Activated naive CD4-positive, alpha-beta T cell treated with Interleukin-2 at 50 U/mL for 16 hours (primary cell): ENCODE measurements at regions not wholly inside any gene's neighbourhood (a gene's known extent, or its start where the extent isn't known, plus 50 kb on each side); places are given as distances from the start of the nearest gene placed in this dataset.

Experiments used
- DNase-seq: peaks from one replicate; pipeline ENCODE4 v3.0.0-alpha.2; 2020

GRCh38 chr11:112831969-112832766 is 129.1 kb upstream of the NCAM1 start:
- no peak for DNase-seq

- no peak for DNase-seq
Observed at GRCh38 chr11:112834277-112834755, 126.9 kb upstream of the NCAM1 start.

- DNase-seq, result no peak
Observed at GRCh38 chr11:112835591-112836255, 125.5 kb upstream of the NCAM1 start.

- DNase-seq, result no peak
Observed at GRCh38 chr11:112836256-112836602, 125.0 kb upstream of the NCAM1 start.

GRCh38 chr11:112837162-112837826 is 123.9 kb upstream of the NCAM1 start:
- DNase-seq, result no peak

GRCh38 chr11:112839051-112839450 is 122.2 kb upstream of the NCAM1 start:
- no peak for DNase-seq

GRCh38 chr11:112841729-112842128 is 119.5 kb upstream of the NCAM1 start:
- no peak for DNase-seq

GRCh38 chr11:112842151-112842550 is 119.1 kb upstream of the NCAM1 start:
- DNase-seq, result no peak

- no peak for DNase-seq
Observed at GRCh38 chr11:112844517-112844916, 116.7 kb upstream of the NCAM1 start.

GRCh38 chr11:112847568-112847967 is 113.7 kb upstream of the NCAM1 start:
- DNase-seq, result no peak

GRCh38 chr11:112852143-112852866 is 108.9 kb upstream of the NCAM1 start:
- no peak for DNase-seq

GRCh38 chr11:112856133-112856532 is 105.1 kb upstream of the NCAM1 start:
- no peak for DNase-seq

GRCh38 chr11:112856591-112856990 is 104.6 kb upstream of the NCAM1 start:
- DNase-seq, result no peak

GRCh38 chr11:112858289-112859023 is 102.8 kb upstream of the NCAM1 start:
- DNase-seq, result no peak

- DNase-seq, result no peak
Observed at GRCh38 chr11:112859787-112860186, 101.4 kb upstream of the NCAM1 start.

- DNase-seq, result no peak
Observed at GRCh38 chr11:112861356-112861755, 99.9 kb upstream of the NCAM1 start.

- no peak for DNase-seq
Observed at GRCh38 chr11:112863305-112863704, 97.9 kb upstream of the NCAM1 start.

- DNase-seq, result no peak
Observed at GRCh38 chr11:112864672-112865071, 96.5 kb upstream of the NCAM1 start.

GRCh38 chr11:112871909-112872500 is 89.2 kb upstream of the NCAM1 start:
- no peak for DNase-seq

- DNase-seq, result no peak
Observed at GRCh38 chr11:112874980-112875379, 86.2 kb upstream of the NCAM1 start.

- no peak for DNase-seq
Observed at GRCh38 chr11:112877581-112877980, 83.6 kb upstream of the NCAM1 start.

- no peak for DNase-seq
Observed at GRCh38 chr11:112878033-112878601, 83.1 kb upstream of the NCAM1 start.
